GM12878 (cell line): ENCODE measurements at regions not wholly inside any gene's neighbourhood (a gene's known extent, or its start where the extent isn't known, plus 50 kb on each side); places are given as distances from the start of the nearest gene placed in this dataset.

Source experiments
- ATAC-seq: fragments of 200-7000 bp; cut with Tn5 transposase; 3 replicates; pipeline ENCODE4 v1.9.1; 2020; ENCODE audit warnings: mild to moderate bottlenecking, moderate library complexity
- BruUV-seq: library from RNA; stranded (reverse); fragments of 400-500 nt; replicated peaks from 2 replicates; lab custom pipeline; 2021; lab: Mats Ljungman, UMichigan
- CTCF ChIA-PET: fragments of 300-600 bp; sonication (Branson Sonifier 250); formaldehyde crosslinking; extraction: SDS; loops from one replicate; lab custom pipeline; 2021; ENCODE audit warnings: inconsistent platforms; lab: Yijun Ruan, JAX
- POLR2A ChIA-PET: fragments of 350-600 bp; formaldehyde crosslinking; extraction: SDS; loops from one replicate; lab custom pipeline; 2021; ENCODE audit warnings: inconsistent platforms; lab: Charles Lee
- RAD21 ChIA-PET: fragments of 300-600 bp; sonication (Branson Sonifier 250); formaldehyde crosslinking; loops from one replicate; lab custom pipeline; 2023; ENCODE audit warnings: antibody characterized with exemption; ENCODE audit not compliant: unreplicated experiment; lab: Charles Lee
- SMC1A ChIA-PET: fragments of 300-600 bp; sonication (Branson Sonifier 250); formaldehyde crosslinking; loops from one replicate; lab custom pipeline; 2023; ENCODE audit not compliant: unreplicated experiment, uncharacterized antibody; lab: Charles Lee
- DNase-seq: peaks from one replicate; pipeline ENCODE4 v3.0.0-alpha.2; 2011; ENCODE audit warnings: low read depth, low spot score
- FAIRE-seq: peaks from 3 replicates; lab custom pipeline; 2011; peaks lifted over from hg19 to GRCh38; lab: Jason Lieb, UNC
- H2AFZ ChIP-seq: 2 replicates; pipeline ENCODE4 v1.6.0; 2011; ENCODE audit warnings: low read depth, low read length, control low read depth; ENCODE audit not compliant: control insufficient read depth
- H3K27ac ChIP-seq: 2 replicates; pipeline ENCODE4 v1.5.1; 2011; ENCODE audit warnings: control low read depth; ENCODE audit not compliant: control insufficient read depth, insufficient read depth
- H3K27me3 ChIP-seq, 2 experiments: replicated peaks in 1 of 2; 2 replicates each; pipeline versions ENCODE4 v1.6.0 to v1.6.1; 2011; ENCODE audit warnings: low read length in 1 of 2; ENCODE audit not compliant: control insufficient read depth in 2 of 2, insufficient read depth in 2 of 2
- H3K36me3 ChIP-seq, 2 experiments: 2 replicates each; pipeline ENCODE4 v1.5.1; 2011; ENCODE audit warnings: low read length in 1 of 2; ENCODE audit not compliant: control insufficient read depth in 2 of 2, insufficient read depth in 2 of 2
- H3K4me1 ChIP-seq: 2 replicates; pipeline ENCODE4 v1.6.1; 2011; ENCODE audit warnings: mild to moderate bottlenecking, low read length, moderate library complexity, mixed read lengths; ENCODE audit not compliant: control insufficient read depth, insufficient read depth
- H3K4me2 ChIP-seq: 2 replicates; pipeline ENCODE4 v1.6.0; 2011; ENCODE audit warnings: control low read depth; ENCODE audit not compliant: control insufficient read depth, insufficient read depth
- H3K4me3 ChIP-seq: fragments of 200-600 bp; sonication (generic); 2 replicates; pipeline ENCODE4 v1.5.1; 2016
- H3K79me2 ChIP-seq: 2 replicates; pipeline ENCODE4 v1.6.0; 2011; ENCODE audit warnings: low read length; ENCODE audit not compliant: control insufficient read depth, insufficient read depth
- H3K9ac ChIP-seq: 2 replicates; pipeline ENCODE4 v1.8.0; 2011; ENCODE audit warnings: low read length, control low read depth, mixed read lengths; ENCODE audit not compliant: control insufficient read depth, insufficient read depth
- H3K9me3 ChIP-seq: replicated peaks from 3 replicates; pipeline ENCODE4 v1.5.1; 2011; ENCODE audit warnings: mild to moderate bottlenecking, low read length; ENCODE audit not compliant: control insufficient read depth, insufficient read depth
- H4K20me1 ChIP-seq: 2 replicates; pipeline ENCODE4 v1.6.0; 2011; ENCODE audit not compliant: control insufficient read depth, insufficient read depth
- BACH1 ChIP-seq: fragments of 450-650 bp; IDR thresholded peaks from 2 replicates; pipeline ENCODE4 v1.6.1; 2017; ENCODE audit warnings: mild to moderate bottlenecking, borderline replicate concordance
- CBX5 ChIP-seq: sonication (generic); IDR thresholded peaks from 2 replicates; pipeline ENCODE4 v1.6.1; 2016; ENCODE audit warnings: low read depth, moderate library complexity, mild to moderate bottlenecking, inconsistent platforms
- MAX ChIP-seq: IDR thresholded peaks from 2 replicates; pipeline ENCODE4 v1.6.1; 2012; ENCODE audit warnings: low read depth, low read length, improper control_type of control experiment
- MEF2A ChIP-seq: IDR thresholded peaks from 2 replicates; pipeline ENCODE4 v1.6.1; 2011; ENCODE audit warnings: low read depth, mild to moderate bottlenecking, low read length, moderate library complexity; ENCODE audit not compliant: insufficient read depth
- MTA2 ChIP-seq: fragments of 450-650 bp; IDR thresholded peaks from 2 replicates; pipeline ENCODE4 v1.6.1; 2016; ENCODE audit warnings: low read depth, mild to moderate bottlenecking, moderate library complexity
- NRF1 ChIP-seq: conservative IDR thresholded peaks from 2 replicates; pipeline ENCODE4 v1.6.1; 2011; ENCODE audit warnings: mild to moderate bottlenecking, low read depth, low read length, improper control_type of control experiment
- PBX3 ChIP-seq: IDR thresholded peaks from 2 replicates; pipeline ENCODE4 v1.6.1; 2011; ENCODE audit warnings: mild to moderate bottlenecking, low read depth, low read length, moderate library complexity; ENCODE audit not compliant: insufficient replicate concordance
- RAD51 ChIP-seq: fragments of 450-650 bp; IDR thresholded peaks from 2 replicates; pipeline ENCODE4 v1.6.1; 2016; ENCODE audit warnings: moderate library complexity, mild to moderate bottlenecking, inconsistent platforms
- RBBP5 ChIP-seq: fragments of 200-600 bp; sonication (generic); conservative IDR thresholded peaks from 2 replicates; pipeline ENCODE4 v1.6.1; 2016
- RUNX3 ChIP-seq: IDR thresholded peaks from 2 replicates; pipeline ENCODE4 v1.6.1; 2012; ENCODE audit warnings: low read length, inconsistent platforms
- ZBTB33 ChIP-seq: fragments of 450-650 bp; IDR thresholded peaks from 2 replicates; pipeline ENCODE4 v1.6.1; 2017; ENCODE audit warnings: mild to moderate bottlenecking
- ZNF217 ChIP-seq: fragments of 450-650 bp; IDR thresholded peaks from 2 replicates; pipeline ENCODE4 v1.6.1; 2017; ENCODE audit warnings: antibody characterized with exemption, mild to moderate bottlenecking
- WGBS: methylation state at CpG from one replicate; pipeline ENCODE4 v1.1.6; 2016; ENCODE audit warnings: low lambda C conversion rate; ENCODE audit not compliant: insufficient replicate concordance, insufficient coverage; ENCODE audit errors: missing lambda C conversion rate; 5-methylcytosine and 5-hydroxymethylcytosine counted together
- in situ Hi-C: fragments of 300-500 bp; cut with MboI; formaldehyde crosslinking; loops from 9 replicates; pipeline ENCODE4 v1.14.3; 2018; ENCODE audit warnings: mixed read lengths
- intact Hi-C: fragments of 100-400 bp; cut with micrococcal nuclease; formaldehyde crosslinking; loops from one replicate; pipeline ENCODE4 v1.14.2; 2022; ENCODE audit not compliant: unreplicated experiment
- TF ChIP-seq, protein P1 (sequence below): fragments of 150-350 bp; IDR thresholded peaks from 2 replicates; pipeline ENCODE4 v1.6.1; 2016; ENCODE audit warnings: low read depth, low read length
- TF ChIP-seq, protein P2 (sequence below): fragments of 450-650 bp; formaldehyde crosslinking; IDR thresholded peaks from 2 replicates; pipeline ENCODE4 v1.4.0; 2020; ENCODE audit warnings: mild to moderate bottlenecking, moderate library complexity

DNA sequence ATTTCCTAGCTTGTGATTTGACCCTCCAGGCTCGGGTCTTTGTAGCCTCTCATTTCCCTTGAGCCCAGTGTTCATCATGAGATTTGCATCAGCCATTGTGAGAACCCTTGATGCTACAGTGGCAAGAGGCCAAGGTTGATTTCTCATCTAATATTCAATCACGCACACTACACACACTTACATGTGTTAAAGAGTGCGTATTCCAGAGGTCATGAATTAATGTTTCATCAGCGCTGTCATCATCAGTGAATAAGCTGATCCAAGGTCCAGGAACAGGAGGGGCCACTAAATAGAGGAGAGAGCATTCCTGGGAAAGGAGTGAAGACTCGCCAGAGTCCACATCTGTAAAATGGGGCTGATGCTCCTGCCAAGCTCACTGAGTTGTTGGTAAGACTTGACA is 276.1 kb upstream of the SIX2 start:
- TF ChIP-seq CBX5 (no peak), ZNF217 (no peak), NRF1 (no peak), MTA2 (no peak), RAD51 (no peak), RBBP5 (no peak), ZBTB33 (no peak), RUNX3 (no peak), BACH1 (no peak), MEF2A (no peak), PBX3 (no peak), MAX (no peak)
- TF ChIP-seq, protein P1, sequence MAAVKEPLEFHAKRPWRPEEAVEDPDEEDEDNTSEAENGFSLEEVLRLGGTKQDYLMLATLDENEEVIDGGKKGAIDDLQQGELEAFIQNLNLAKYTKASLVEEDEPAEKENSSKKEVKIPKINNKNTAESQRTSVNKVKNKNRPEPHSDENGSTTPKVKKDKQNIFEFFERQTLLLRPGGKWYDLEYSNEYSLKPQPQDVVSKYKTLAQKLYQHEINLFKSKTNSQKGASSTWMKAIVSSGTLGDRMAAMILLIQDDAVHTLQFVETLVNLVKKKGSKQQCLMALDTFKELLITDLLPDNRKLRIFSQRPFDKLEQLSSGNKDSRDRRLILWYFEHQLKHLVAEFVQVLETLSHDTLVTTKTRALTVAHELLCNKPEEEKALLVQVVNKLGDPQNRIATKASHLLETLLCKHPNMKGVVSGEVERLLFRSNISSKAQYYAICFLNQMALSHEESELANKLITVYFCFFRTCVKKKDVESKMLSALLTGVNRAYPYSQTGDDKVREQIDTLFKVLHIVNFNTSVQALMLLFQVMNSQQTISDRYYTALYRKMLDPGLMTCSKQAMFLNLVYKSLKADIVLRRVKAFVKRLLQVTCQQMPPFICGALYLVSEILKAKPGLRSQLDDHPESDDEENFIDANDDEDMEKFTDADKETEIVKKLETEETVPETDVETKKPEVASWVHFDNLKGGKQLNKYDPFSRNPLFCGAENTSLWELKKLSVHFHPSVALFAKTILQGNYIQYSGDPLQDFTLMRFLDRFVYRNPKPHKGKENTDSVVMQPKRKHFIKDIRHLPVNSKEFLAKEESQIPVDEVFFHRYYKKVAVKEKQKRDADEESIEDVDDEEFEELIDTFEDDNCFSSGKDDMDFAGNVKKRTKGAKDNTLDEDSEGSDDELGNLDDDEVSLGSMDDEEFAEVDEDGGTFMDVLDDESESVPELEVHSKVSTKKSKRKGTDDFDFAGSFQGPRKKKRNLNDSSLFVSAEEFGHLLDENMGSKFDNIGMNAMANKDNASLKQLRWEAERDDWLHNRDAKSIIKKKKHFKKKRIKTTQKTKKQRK, result no peak
- TF ChIP-seq, protein P2, sequence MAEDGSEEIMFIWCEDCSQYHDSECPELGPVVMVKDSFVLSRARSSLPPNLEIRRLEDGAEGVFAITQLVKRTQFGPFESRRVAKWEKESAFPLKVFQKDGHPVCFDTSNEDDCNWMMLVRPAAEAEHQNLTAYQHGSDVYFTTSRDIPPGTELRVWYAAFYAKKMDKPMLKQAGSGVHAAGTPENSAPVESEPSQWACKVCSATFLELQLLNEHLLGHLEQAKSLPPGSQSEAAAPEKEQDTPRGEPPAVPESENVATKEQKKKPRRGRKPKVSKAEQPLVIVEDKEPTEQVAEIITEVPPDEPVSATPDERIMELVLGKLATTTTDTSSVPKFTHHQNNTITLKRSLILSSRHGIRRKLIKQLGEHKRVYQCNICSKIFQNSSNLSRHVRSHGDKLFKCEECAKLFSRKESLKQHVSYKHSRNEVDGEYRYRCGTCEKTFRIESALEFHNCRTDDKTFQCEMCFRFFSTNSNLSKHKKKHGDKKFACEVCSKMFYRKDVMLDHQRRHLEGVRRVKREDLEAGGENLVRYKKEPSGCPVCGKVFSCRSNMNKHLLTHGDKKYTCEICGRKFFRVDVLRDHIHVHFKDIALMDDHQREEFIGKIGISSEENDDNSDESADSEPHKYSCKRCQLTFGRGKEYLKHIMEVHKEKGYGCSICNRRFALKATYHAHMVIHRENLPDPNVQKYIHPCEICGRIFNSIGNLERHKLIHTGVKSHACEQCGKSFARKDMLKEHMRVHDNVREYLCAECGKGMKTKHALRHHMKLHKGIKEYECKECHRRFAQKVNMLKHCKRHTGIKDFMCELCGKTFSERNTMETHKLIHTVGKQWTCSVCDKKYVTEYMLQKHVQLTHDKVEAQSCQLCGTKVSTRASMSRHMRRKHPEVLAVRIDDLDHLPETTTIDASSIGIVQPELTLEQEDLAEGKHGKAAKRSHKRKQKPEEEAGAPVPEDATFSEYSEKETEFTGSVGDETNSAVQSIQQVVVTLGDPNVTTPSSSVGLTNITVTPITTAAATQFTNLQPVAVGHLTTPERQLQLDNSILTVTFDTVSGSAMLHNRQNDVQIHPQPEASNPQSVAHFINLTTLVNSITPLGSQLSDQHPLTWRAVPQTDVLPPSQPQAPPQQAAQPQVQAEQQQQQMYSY, result no peak
- TF ChIP-seq, all 136 proteins: peak for 0
- H3K27ac ChIP-seq, result no peak overlapping the region
- no peak overlapping the region for H3K4me3 ChIP-seq
- BruUV-seq, result no TSS peak
- no peaks in the 10 kb centered on the region for H3K9me3 ChIP-seq
- SMC1A ChIA-PET, result no interaction called here
- H4K20me1 ChIP-seq, result no peaks in the 10 kb centered on the region; the same call in 1 of the 2 replicates
- intact Hi-C loops, result no loop called here
- H2AFZ ChIP-seq, result no peak overlapping the region
- DNase-seq, result no peak
- 43% methylated on average over 5 of the region's 5 CpGs for WGBS
- no peaks in the 10 kb centered on the region for H3K36me3 ChIP-seq
- no peak for FAIRE-seq
- H3K79me2 ChIP-seq, result no peaks in the 10 kb centered on the region
- RAD21 ChIA-PET, result no interaction called here
- H3K4me2 ChIP-seq, result no peak overlapping the region
- ATAC-seq, result no peak
- H3K9ac ChIP-seq, result no peak overlapping the region
- peaks cover 9% of the 10 kb centered on the region for H3K4me1 ChIP-seq
- POLR2A ChIA-PET, result interaction anchor here (0.5 kb wide), 1 partner anchor 1714 kb away, joined by 6 read pairs; no protein-coding TSS in a partner anchor
- H3K27me3 ChIP-seq, result no peaks in the 10 kb centered on the region; a peak in 1 of 4 replicates
- CTCF ChIA-PET, result interaction anchor here (1.3 kb wide), 1 partner anchor 209 kb away, joined by 3 read pairs; no protein-coding TSS in a partner anchor
- in situ Hi-C loops, result loop anchor here (5.0 kb wide), 1 partner anchor 48 kb away; no protein-coding TSS in a partner anchor
